Naive B cell (primary cell): ENCODE measurements at regions not wholly inside any gene's neighbourhood (a gene's known extent, or its start where the extent isn't known, plus 50 kb on each side); places are given as distances from the start of the nearest gene placed in this dataset.

Source experiments
- ATAC-seq, 2 donors: fragments of 150-1000 bp; cut with Tn5 transposase; 2 replicates each; pipeline ENCODE4 v1.10.0; 2021; ENCODE audit warnings: low read depth in 2 of 2, mild to moderate bottlenecking in 2 of 2, moderate library complexity in 2 of 2
- DNase-seq: peaks from one replicate; pipeline ENCODE4 v3.0.0; 2022
- H3K27ac Mint-ChIP-seq, 6 donors: one replicate each; pipeline ENCODE4 v1.8.0; 2020 to 2022; ENCODE audit warnings: mild to moderate bottlenecking in 6 of 6, mixed read lengths in 6 of 6, moderate library complexity in 5 of 6, inconsistent platforms in 2 of 6
- H3K27me3 Mint-ChIP-seq, 3 donors: one replicate each; pipeline ENCODE4 v1.8.0; 2021 to 2022; ENCODE audit warnings: mixed read lengths in 3 of 3, mild to moderate bottlenecking in 1 of 3
- H3K36me3 Mint-ChIP-seq, 2 donors: one replicate each; pipeline ENCODE4 v1.8.0; 2020 to 2022; ENCODE audit warnings: mixed read lengths in 2 of 2, inconsistent platforms in 1 of 2, mild to moderate bottlenecking in 1 of 2
- H3K4me1 Mint-ChIP-seq, 3 donors: one replicate each; pipeline ENCODE4 v1.8.0; 2020 to 2022; ENCODE audit warnings: mixed read lengths in 3 of 3, inconsistent platforms in 1 of 3, mild to moderate bottlenecking in 1 of 3, moderate library complexity in 1 of 3
- H3K4me3 Mint-ChIP-seq, 8 donors: one replicate each; pipeline ENCODE4 v1.8.0; 2020 to 2022; ENCODE audit warnings: mild to moderate bottlenecking in 8 of 8, mixed read lengths in 8 of 8, moderate library complexity in 8 of 8, inconsistent platforms in 2 of 8
- H3K9me3 Mint-ChIP-seq, 7 donors: one replicate each; pipeline ENCODE4 v1.8.0; 2020 to 2022; ENCODE audit warnings: mixed read lengths in 7 of 7, mild to moderate bottlenecking in 5 of 7, inconsistent platforms in 2 of 7, moderate library complexity in 1 of 7

- DNase-seq: no peak
- Mint-ChIP-seq H3K36me3 (no peaks in the 10 kb centered on the region), H3K4me3 (no peak overlapping the region), H3K4me1 (no peaks in the 10 kb centered on the region), H3K27me3 (peaks cover 0 to 8% (median 0%) of the 10 kb centered on the region in 3 donors), H3K27ac (no peak overlapping the region), H3K9me3 (peaks cover 0 to 9% (median 6%) of the 10 kb centered on the region in 7 donors)
- ATAC-seq: no peak
These were observed 55.3 kb upstream of the ZRANB1 start for GRCh38 chr10:124886610-124887009.

GRCh38 chr10:124888262-124888661 lies 53.7 kb upstream of the ZRANB1 start:
- H3K4me1 Mint-ChIP-seq: no peaks in the 10 kb centered on the region
- H3K36me3 Mint-ChIP-seq: no peaks in the 10 kb centered on the region
- H3K27ac Mint-ChIP-seq: peak overlapping the region in 1 of 6 donors; percentile 54
- peaks cover 0 to 17% (median 8%) of the 10 kb centered on the region in 3 donors for H3K27me3 Mint-ChIP-seq
- H3K9me3 Mint-ChIP-seq: no peaks in the 10 kb centered on the region
- no peak for ATAC-seq
- no peak overlapping the region for H3K4me3 Mint-ChIP-seq
- DNase-seq: no peak

DNA sequence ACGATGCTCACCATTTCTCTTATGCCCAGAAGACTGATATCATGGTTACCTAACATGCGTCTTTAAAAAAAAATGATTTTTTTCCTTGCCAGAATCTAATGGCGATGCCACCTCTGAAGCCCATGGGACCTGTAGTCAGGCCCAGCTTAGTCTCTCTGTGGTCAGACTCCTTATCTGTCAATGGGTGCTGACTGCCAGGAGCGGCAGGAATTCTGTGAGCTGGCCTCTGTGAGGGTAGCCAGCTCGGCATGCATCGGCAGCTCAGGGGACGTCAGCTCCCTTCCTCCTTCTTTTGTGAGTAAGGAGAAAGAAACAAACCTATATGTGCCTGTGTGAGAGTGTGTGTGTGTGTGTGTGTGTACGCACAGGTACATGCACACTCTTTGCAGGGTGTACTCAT lies 49.9 kb upstream of the ZRANB1 start:
- H3K4me3 Mint-ChIP-seq: no peak overlapping the region
- H3K36me3 Mint-ChIP-seq: no peaks in the 10 kb centered on the region
- H3K27ac Mint-ChIP-seq: no peak overlapping the region
- ATAC-seq (no peak), DNase-seq (no peak)
- no peaks in the 10 kb centered on the region for H3K4me1 Mint-ChIP-seq
- no peaks in the 10 kb centered on the region for H3K9me3 Mint-ChIP-seq
- peaks cover 0 to 18% (median 10%) of the 10 kb centered on the region in 3 donors for H3K27me3 Mint-ChIP-seq
